SK-N-SH (cell line): ENCODE measurements at regions not wholly inside any gene's neighbourhood (a gene's known extent, or its start where the extent isn't known, plus 50 kb on each side); places are given as distances from the start of the nearest gene placed in this dataset.

Source experiments
- CTCF ChIA-PET: fragments of 300-600, 350-600 bp; formaldehyde crosslinking; extraction: SDS; loops from one replicate; lab custom pipeline; 2021; lab: Yijun Ruan, JAX
- POLR2A ChIA-PET: fragments of 350-600 bp; sonication (Branson Sonifier 250); formaldehyde crosslinking; extraction: SDS; loops from one replicate; lab custom pipeline; 2020; ENCODE audit warnings: antibody characterized with exemption, inconsistent platforms; lab: Yijun Ruan, JAX
- DNase-seq: peaks from one replicate; pipeline ENCODE4 v3.0.0; 2012
- H2AFZ ChIP-seq: fragments of 200-600 bp; sonication (generic); 2 replicates; pipeline ENCODE4 v1.8.1; 2016; ENCODE audit warnings: antibody characterized with exemption, mild to moderate bottlenecking, low read depth
- H3F3A ChIP-seq: fragments of 200-600 bp; sonication (generic); replicated peaks from 2 replicates; pipeline ENCODE3; 2016; ENCODE audit warnings: antibody characterized with exemption, mild to moderate bottlenecking; ENCODE audit not compliant: insufficient read depth
- H3K27ac ChIP-seq, 2 experiments: fragments of 200-500 bp in 1 of 2; fragments of 200-600 bp in 1 of 2; sonication (Bioruptor generic) in 1 of 2; sonication (generic), shearing (Covaris generic) in 1 of 2; 2 replicates each; pipeline versions ENCODE4 v1.5.1 to v1.6.1; 2014 to 2016; ENCODE audit warnings: low read depth in 2 of 2, inconsistent platforms in 1 of 2, low read length in 1 of 2, mild to moderate bottlenecking in 1 of 2, mixed read lengths in 1 of 2
- H3K27me3 ChIP-seq: fragments of 200-600 bp; sonication (generic), shearing (Covaris generic); 2 replicates; pipeline ENCODE4 v1.6.1; 2016; ENCODE audit warnings: mixed run types; ENCODE audit not compliant: insufficient read depth
- H3K36me3 ChIP-seq, 2 experiments: fragments of 200-500 bp in 1 of 2; fragments of 200-600 bp in 1 of 2; sonication (Bioruptor generic) in 1 of 2; sonication (generic) in 1 of 2; replicated peaks in 1 of 2; 2 replicates each; pipeline versions ENCODE3 to v1.5.1; 2014 to 2016; ENCODE audit warnings: low read length in 1 of 2, mild to moderate bottlenecking in 1 of 2; ENCODE audit not compliant: insufficient read depth in 2 of 2, control insufficient read depth in 1 of 2
- H3K4me1 ChIP-seq, 2 experiments: fragments of 200-500 bp in 1 of 2; fragments of 200-600 bp in 1 of 2; sonication (Bioruptor generic) in 1 of 2; sonication (generic), shearing (Covaris generic) in 1 of 2; 2 replicates each; pipeline versions ENCODE4 v1.5.1 to v1.6.1; 2014 to 2016; ENCODE audit warnings: low read depth in 1 of 2, low read length in 1 of 2, mixed run types in 1 of 2; ENCODE audit not compliant: insufficient read depth in 2 of 2, control insufficient read depth in 1 of 2
- H3K4me2 ChIP-seq: fragments of 200-600 bp; sonication (generic), shearing (Covaris generic); 2 replicates; pipeline ENCODE4 v1.6.1; 2017; ENCODE audit warnings: mixed run types
- H3K4me3 ChIP-seq, 2 experiments: fragments of 200-500 bp in 1 of 2; fragments of 200-600 bp in 1 of 2; sonication (Bioruptor generic) in 1 of 2; sonication (generic), shearing (Covaris generic) in 1 of 2; 2 replicates each; pipeline versions ENCODE4 v1.5.1 to v1.8.1; 2014 to 2016; ENCODE audit warnings: low read depth in 2 of 2, inconsistent platforms in 1 of 2, low read length in 1 of 2, mild to moderate bottlenecking in 1 of 2, mixed read lengths in 1 of 2, moderate library complexity in 1 of 2
- H3K79me2 ChIP-seq: fragments of 200-600 bp; sonication (generic); 2 replicates; pipeline ENCODE4 v1.8.1; 2017; ENCODE audit warnings: mild to moderate bottlenecking; ENCODE audit not compliant: insufficient read depth
- H3K9ac ChIP-seq: fragments of 200-600 bp; sonication (generic); 2 replicates; pipeline ENCODE4 v1.6.1; 2017; ENCODE audit warnings: mixed run types
- H3K9me2 ChIP-seq: fragments of 200-600 bp; sonication (generic); 2 replicates; pipeline ENCODE4 v1.6.1; 2017; ENCODE audit warnings: mixed run types
- H3K9me3 ChIP-seq: fragments of 200-600 bp; sonication (generic); 2 replicates; pipeline ENCODE4 v1.6.1; 2017; ENCODE audit warnings: mixed run types, mild to moderate bottlenecking, moderate library complexity
- H4K20me1 ChIP-seq: fragments of 200-600 bp; sonication (generic); 2 replicates; pipeline ENCODE4 v1.6.1; 2017; ENCODE audit warnings: mild to moderate bottlenecking, mixed run types; ENCODE audit not compliant: insufficient read depth
- EZH2phosphoT487 ChIP-seq: fragments of 200-600 bp; sonication (generic); IDR thresholded peaks from 2 replicates; pipeline ENCODE4 v1.6.1; 2017; ENCODE audit warnings: low read depth, mixed run types, mild to moderate bottlenecking, antibody characterized with exemption, moderate library complexity, borderline replicate concordance
- FOXJ3 ChIP-seq: sonication (generic); formaldehyde crosslinking; IDR thresholded peaks from 2 replicates; pipeline ENCODE4 v1.5.1; 2020; ENCODE audit warnings: mild to moderate bottlenecking, missing genetic modification reagents
- FOXM1 ChIP-seq: IDR thresholded peaks from 2 replicates; pipeline ENCODE4 v1.4.0; 2012; ENCODE audit warnings: low read depth, mild to moderate bottlenecking
- MXI1 ChIP-seq: IDR thresholded peaks from 2 replicates; pipeline ENCODE4 v1.6.1; 2012; ENCODE audit warnings: mild to moderate bottlenecking, low read depth, low read length, improper control_type of control experiment
- NFIC ChIP-seq: IDR thresholded peaks from 2 replicates; pipeline ENCODE4 v1.4.0; 2012; ENCODE audit warnings: borderline replicate concordance
- POLR2AphosphoS5 ChIP-seq: IDR thresholded peaks from 2 replicates; pipeline ENCODE4 v1.6.1; 2012; ENCODE audit warnings: low read depth, low read length
- RXRA ChIP-seq: IDR thresholded peaks from 2 replicates; pipeline ENCODE4 v1.4.0; 2012; ENCODE audit warnings: low read depth, mild to moderate bottlenecking, borderline replicate concordance
- TCF12 ChIP-seq: IDR thresholded peaks from 2 replicates; pipeline ENCODE4 v1.4.0; 2012
- TEAD4 ChIP-seq: IDR thresholded peaks from 2 replicates; pipeline ENCODE4 v1.4.0; 2012; ENCODE audit warnings: mild to moderate bottlenecking, borderline replicate concordance; ENCODE audit not compliant: insufficient read depth
- YY1 ChIP-seq: IDR thresholded peaks from 2 replicates; pipeline ENCODE4 v1.4.0; 2012; ENCODE audit warnings: low read depth, mild to moderate bottlenecking
- WGBS: methylation state at CpG from one replicate; pipeline ENCODE4 v1.1.6; 2017; ENCODE audit warnings: low lambda C conversion rate; 5-methylcytosine and 5-hydroxymethylcytosine counted together
- TF ChIP-seq, protein P1 (sequence below): fragments of 200-600 bp; sonication (generic); IDR thresholded peaks from 2 replicates; pipeline ENCODE4 v1.6.1; 2017; ENCODE audit warnings: antibody characterized with exemption, mild to moderate bottlenecking, moderate library complexity
- TF ChIP-seq, protein P2 (sequence below): IDR thresholded peaks from 2 replicates; pipeline ENCODE4 v1.4.0; 2012; ENCODE audit warnings: low read depth, borderline replicate concordance

DNA sequence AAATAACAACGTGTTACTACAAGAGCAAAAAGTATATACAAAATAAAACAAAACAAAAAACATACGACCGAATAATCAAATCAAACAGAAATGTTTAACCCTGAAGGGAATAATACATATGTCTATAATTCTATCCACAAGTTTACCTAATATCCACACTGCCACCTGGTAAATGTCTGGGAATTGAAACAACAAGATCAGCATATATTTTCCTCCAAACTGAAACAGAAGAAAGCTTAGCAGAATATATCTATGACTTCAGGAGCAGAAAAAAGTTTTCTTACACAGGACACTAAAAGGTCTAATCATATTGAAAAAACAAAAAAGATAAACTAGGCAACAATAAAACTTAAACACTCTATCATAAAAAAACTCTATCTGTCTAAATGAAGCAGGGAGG, 404.0 kb downstream of the CDH11 start:
- Histone ChIP-seq H3K9me3 (no peaks in the 10 kb centered on the region), H3K79me2 (no peaks in the 10 kb centered on the region), H3K9me2 (no peaks in the 10 kb centered on the region), H2AFZ (peak overlapping the region; percentile 35; the same call in 1 of the 2 replicates), H3K27me3 (no peaks in the 10 kb centered on the region), H3K9ac (no peak overlapping the region), H3K27ac (no peak overlapping the region), H4K20me1 (no peaks in the 10 kb centered on the region), H3K36me3 (no peaks in the 10 kb centered on the region), H3K4me2 (no peak overlapping the region), H3K4me1 (no peaks in the 10 kb centered on the region; a peak in 1 of 4 replicates), H3K4me3 (no peak overlapping the region), H3F3A (peaks cover 5% of the 10 kb centered on the region)
- WGBS, result 59% methylated on average over 3 of the region's 3 CpGs
- CTCF ChIA-PET, result no interaction called here
- TF ChIP-seq, protein P1, sequence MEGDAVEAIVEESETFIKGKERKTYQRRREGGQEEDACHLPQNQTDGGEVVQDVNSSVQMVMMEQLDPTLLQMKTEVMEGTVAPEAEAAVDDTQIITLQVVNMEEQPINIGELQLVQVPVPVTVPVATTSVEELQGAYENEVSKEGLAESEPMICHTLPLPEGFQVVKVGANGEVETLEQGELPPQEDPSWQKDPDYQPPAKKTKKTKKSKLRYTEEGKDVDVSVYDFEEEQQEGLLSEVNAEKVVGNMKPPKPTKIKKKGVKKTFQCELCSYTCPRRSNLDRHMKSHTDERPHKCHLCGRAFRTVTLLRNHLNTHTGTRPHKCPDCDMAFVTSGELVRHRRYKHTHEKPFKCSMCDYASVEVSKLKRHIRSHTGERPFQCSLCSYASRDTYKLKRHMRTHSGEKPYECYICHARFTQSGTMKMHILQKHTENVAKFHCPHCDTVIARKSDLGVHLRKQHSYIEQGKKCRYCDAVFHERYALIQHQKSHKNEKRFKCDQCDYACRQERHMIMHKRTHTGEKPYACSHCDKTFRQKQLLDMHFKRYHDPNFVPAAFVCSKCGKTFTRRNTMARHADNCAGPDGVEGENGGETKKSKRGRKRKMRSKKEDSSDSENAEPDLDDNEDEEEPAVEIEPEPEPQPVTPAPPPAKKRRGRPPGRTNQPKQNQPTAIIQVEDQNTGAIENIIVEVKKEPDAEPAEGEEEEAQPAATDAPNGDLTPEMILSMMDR, result no peak
- TF ChIP-seq MXI1 (no peak), TEAD4 (no peak), POLR2AphosphoS5 (no peak), RXRA (no peak), YY1 (no peak), FOXM1 (no peak), TCF12 (no peak), EZH2phosphoT487 (no peak), FOXJ3 (CRISPR knock-in tag) (no peak)
- no peak for DNase-seq
- POLR2A ChIA-PET, result no interaction called here

DNA sequence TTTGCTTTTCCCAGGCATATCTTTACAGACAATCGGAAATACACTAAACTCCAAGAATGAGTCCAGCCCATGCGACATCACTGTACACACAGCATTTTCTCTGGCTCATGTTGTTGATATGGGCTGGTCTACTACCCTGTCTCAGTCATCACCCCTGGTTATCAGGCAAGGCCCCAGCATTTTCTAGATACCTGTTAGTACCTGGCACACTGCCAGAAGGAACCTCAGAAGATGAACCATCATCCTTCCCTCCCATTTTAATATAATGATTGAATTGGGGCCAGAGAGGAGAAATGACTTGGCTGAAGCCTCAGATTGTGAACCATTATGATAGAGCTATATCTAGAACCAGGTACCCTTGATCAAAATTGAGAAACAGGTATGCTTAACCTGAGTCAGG, 406.2 kb downstream of the CDH11 start:
- no peak overlapping the region for H2AFZ ChIP-seq
- CTCF ChIA-PET, result interaction anchor here (1.2 kb wide), 1 partner anchor 400 kb away, joined by 3 read pairs; no protein-coding TSS in a partner anchor
- H3K27ac ChIP-seq, result no peak overlapping the region
- peaks cover 10% of the 10 kb centered on the region for H3F3A ChIP-seq
- no peak overlapping the region for H3K4me3 ChIP-seq
- H3K79me2 ChIP-seq, result no peaks in the 10 kb centered on the region
- no peaks in the 10 kb centered on the region for H3K9me2 ChIP-seq
- 91% methylated on average over 2 of the region's 2 CpGs for WGBS
- H3K9me3 ChIP-seq, result no peaks in the 10 kb centered on the region
- DNase-seq, result no peak
- H3K36me3 ChIP-seq, result no peaks in the 10 kb centered on the region
- POLR2A ChIA-PET, result no interaction called here
- TF ChIP-seq, protein P2, sequence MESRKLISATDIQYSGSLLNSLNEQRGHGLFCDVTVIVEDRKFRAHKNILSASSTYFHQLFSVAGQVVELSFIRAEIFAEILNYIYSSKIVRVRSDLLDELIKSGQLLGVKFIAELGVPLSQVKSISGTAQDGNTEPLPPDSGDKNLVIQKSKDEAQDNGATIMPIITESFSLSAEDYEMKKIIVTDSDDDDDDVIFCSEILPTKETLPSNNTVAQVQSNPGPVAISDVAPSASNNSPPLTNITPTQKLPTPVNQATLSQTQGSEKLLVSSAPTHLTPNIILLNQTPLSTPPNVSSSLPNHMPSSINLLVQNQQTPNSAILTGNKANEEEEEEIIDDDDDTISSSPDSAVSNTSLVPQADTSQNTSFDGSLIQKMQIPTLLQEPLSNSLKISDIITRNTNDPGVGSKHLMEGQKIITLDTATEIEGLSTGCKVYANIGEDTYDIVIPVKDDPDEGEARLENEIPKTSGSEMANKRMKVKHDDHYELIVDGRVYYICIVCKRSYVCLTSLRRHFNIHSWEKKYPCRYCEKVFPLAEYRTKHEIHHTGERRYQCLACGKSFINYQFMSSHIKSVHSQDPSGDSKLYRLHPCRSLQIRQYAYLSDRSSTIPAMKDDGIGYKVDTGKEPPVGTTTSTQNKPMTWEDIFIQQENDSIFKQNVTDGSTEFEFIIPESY, result no peak
- 0 out of 2 replicates have a peak, but pooled peaks have one; percentile 11 for TF ChIP-seq NFIC
- H3K9ac ChIP-seq, result no peak overlapping the region
- 0 out of 4 replicates have a peak, but pooled peaks cover 0 to 6% of the 10 kb centered on the region in 2 experiments for H3K4me1 ChIP-seq
- H3K4me2 ChIP-seq, result no peak overlapping the region
- H3K27me3 ChIP-seq, result no peaks in the 10 kb centered on the region
- no peaks in the 10 kb centered on the region for H4K20me1 ChIP-seq
